Transverse colon (tissue), 4 donors: ENCODE measurements at regions not wholly inside any gene's neighbourhood (a gene's known extent, or its start where the extent isn't known, plus 50 kb on each side); places are given as distances from the start of the nearest gene placed in this dataset.

Experiments used
- DNase-seq: peaks from one replicate; pipeline ENCODE4 v3.0.0-alpha.2; 2019
- H3K27ac ChIP-seq, 4 donors: fragments of 200-600 bp; sonication (generic); 2 replicates each; pipeline ENCODE4 v1.5.1; 2016 to 2018; ENCODE audit warnings: inconsistent platforms in 4 of 4
- H3K27me3 ChIP-seq: fragments of 200-600 bp; sonication (generic); 2 replicates; pipeline ENCODE4 v1.5.1; 2017; ENCODE audit warnings: inconsistent platforms
- H3K36me3 ChIP-seq, 4 donors: fragments of 200-600 bp; sonication (generic); 2 replicates each; pipeline ENCODE4 v1.5.1; 2017 to 2019; ENCODE audit warnings: inconsistent platforms in 4 of 4
- H3K4me1 ChIP-seq, 4 donors: fragments of 200-600 bp; sonication (generic); 2 replicates each; pipeline ENCODE4 v1.5.1; 2017 to 2020; ENCODE audit warnings: inconsistent platforms in 4 of 4
- H3K4me3 ChIP-seq, 4 donors: fragments of 200-600 bp; sonication (generic); 1 replicate in 1 of 4; 2 replicates in 3 of 4; pipeline versions ENCODE4 v1.5.1 to v1.6.1; 2017 to 2019; ENCODE audit warnings: inconsistent platforms in 4 of 4
- H3K9me3 ChIP-seq, 2 donors: fragments of 200-600 bp; sonication (generic); 2 replicates each; pipeline ENCODE4 v1.5.1; 2017 to 2019; ENCODE audit warnings: inconsistent platforms in 2 of 2
- CTCF ChIP-seq, 5 experiments: fragments of 200-600 bp in 3 of 5; fragments of 450-650 bp in 2 of 5; sonication (generic) in 3 of 5; IDR thresholded peaks; 1 replicate in 2 of 5; 2 replicates in 3 of 5; pipeline ENCODE4 v1.5.1; 2016 to 2017; ENCODE audit warnings: antibody characterized with exemption in 5 of 5, inconsistent platforms in 3 of 5, mild to moderate bottlenecking in 2 of 5, moderate library complexity in 1 of 5
- EP300 ChIP-seq: sonication (generic); formaldehyde crosslinking; IDR thresholded peaks from one replicate; pipeline ENCODE4 v1.6.1; 2017; ENCODE audit warnings: antibody characterized with exemption, low read depth
- POLR2A ChIP-seq: fragments of 450-650 bp; IDR thresholded peaks from one replicate; pipeline ENCODE4 v1.6.1; 2016; ENCODE audit warnings: antibody characterized with exemption, mild to moderate bottlenecking, moderate library complexity
- POLR2AphosphoS5 ChIP-seq, 3 donors: sonication (generic); formaldehyde crosslinking; IDR thresholded peaks; one replicate each; pipeline ENCODE4 v1.6.1; 2016; ENCODE audit warnings: antibody characterized with exemption in 3 of 3
- WGBS, 2 donors: methylation state at CpG; one replicate each; pipeline ENCODE4 v1.1.5; 2018; ENCODE audit warnings: low coverage in 1 of 2; 5-methylcytosine and 5-hydroxymethylcytosine counted together
- in situ Hi-C, 4 donors: fragments of 200-750 bp; cut with MboI; loops; one replicate each; pipeline versions ENCODE4 v1.15.0 to v1.15.1; 2017; ENCODE audit warnings: low sequenced_read_pairs in 3 of 4, low pct_ligation_motif_present in 1 of 4, low pct_unique_long_range_greater_than_20kb in 1 of 4
- intact Hi-C: fragments of 100-400 bp; cut with DNase I; formaldehyde crosslinking; loops from one replicate; pipeline ENCODE4 v1.15.1; 2023; ENCODE audit warnings: low total_unique reads

GRCh38 chr22:48495751-48496080, 1332.0 kb downstream of the BRD1 start:
- WGBS, 2 donors: 80 to 90% methylated on average over 4 to 8 of the region's 8 CpGs
- H3K36me3 ChIP-seq: no peaks in the 10 kb centered on the region
- TF ChIP-seq CTCF (IDR thresholded peaks at IDR 0.05) (no peak), EP300 (no peak), POLR2A (no peak), POLR2AphosphoS5 (IDR thresholded peaks at IDR 0.05) (no peak)
- H3K27me3 ChIP-seq: peaks cover 16% of the 10 kb centered on the region
- no peaks in the 10 kb centered on the region for H3K4me1 ChIP-seq
- no peak for DNase-seq
- intact Hi-C loops: no loop called here
- no peaks in the 10 kb centered on the region for H3K9me3 ChIP-seq
- H3K27ac ChIP-seq: no peak overlapping the region
- in situ Hi-C loops: loop anchor here in 1 of 4 donors (25.0 kb wide), 1 partner anchor 1658 kb away; no protein-coding TSS in a partner anchor
- no peak overlapping the region for H3K4me3 ChIP-seq

- intact Hi-C loops: no loop called here
- TF ChIP-seq EP300 (no peak), POLR2AphosphoS5 (IDR thresholded peaks at IDR 0.05) (no peak), POLR2A (no peak), CTCF (IDR thresholded peaks at IDR 0.05) (no peak)
- Histone ChIP-seq H3K4me1 (peaks cover 0 to 4% (median 3%) of the 10 kb centered on the region in 4 donors), H3K27ac (no peak overlapping the region), H3K27me3 (peaks cover 22% of the 10 kb centered on the region), H3K36me3 (no peaks in the 10 kb centered on the region), H3K4me3 (no peak overlapping the region), H3K9me3 (no peaks in the 10 kb centered on the region)
- no peak for DNase-seq
- WGBS, 2 donors: 90 to 91% methylated on average over 4 to 19 of the region's 20 CpGs
- in situ Hi-C loops: loop anchor here in 1 of 4 donors (25.0 kb wide), 1 partner anchor 1658 kb away; no protein-coding TSS in a partner anchor
Measured at GRCh38 chr22:48494968-48495750, 1332.5 kb downstream of the BRD1 start.

GRCh38 chr22:48494256-48494967, 1333.3 kb downstream of the BRD1 start:
- in situ Hi-C loops: loop anchor here in 1 of 4 donors (25.0 kb wide), 1 partner anchor 1657 kb away; no protein-coding TSS in a partner anchor
- peaks cover 0 to 10% (median 4%) of the 10 kb centered on the region in 4 donors for H3K4me1 ChIP-seq
- H3K4me3 ChIP-seq: no peak overlapping the region
- H3K27me3 ChIP-seq: peaks cover 29% of the 10 kb centered on the region
- DNase-seq: no peak
- TF ChIP-seq POLR2AphosphoS5 (IDR thresholded peaks at IDR 0.05): no peak
- TF ChIP-seq POLR2A: no peak
- TF ChIP-seq CTCF (IDR thresholded peaks at IDR 0.05): no peak
- no peak for TF ChIP-seq EP300
- H3K27ac ChIP-seq: no peak overlapping the region
- H3K9me3 ChIP-seq: no peaks in the 10 kb centered on the region
- intact Hi-C loops: no loop called here
- no peaks in the 10 kb centered on the region for H3K36me3 ChIP-seq
- WGBS, 2 donors: 81 to 86% methylated on average over 11 to 21 of the region's 21 CpGs

- Histone ChIP-seq H3K9me3 (no peaks in the 10 kb centered on the region), H3K36me3 (no peaks in the 10 kb centered on the region), H3K27me3 (peaks cover 33% of the 10 kb centered on the region), H3K4me3 (no peak overlapping the region), H3K4me1 (peaks cover 0 to 10% (median 4%) of the 10 kb centered on the region in 4 donors), H3K27ac (no peak overlapping the region)
- DNase-seq: no peak
- TF ChIP-seq POLR2AphosphoS5 (IDR thresholded peaks at IDR 0.05) (no peak), CTCF (IDR thresholded peaks at IDR 0.05) (no peak), EP300 (no peak), POLR2A (no peak)
- intact Hi-C loops: no loop called here
- 71 to 80% methylated on average over 2 to 6 of the region's 6 CpGs for WGBS, 2 donors
- in situ Hi-C loops: loop anchor here in 1 of 4 donors (25.0 kb wide), 1 partner anchor 1656 kb away; no protein-coding TSS in a partner anchor
Measured at GRCh38 chr22:48493733-48494132, 1333.9 kb downstream of the BRD1 start.
